ENCODE measurements at regions not wholly inside any gene's neighbourhood (a gene's known extent, or its start where the extent isn't known, plus 50 kb on each side); places are given as distances from the start of the nearest gene placed in this dataset.

DNA sequence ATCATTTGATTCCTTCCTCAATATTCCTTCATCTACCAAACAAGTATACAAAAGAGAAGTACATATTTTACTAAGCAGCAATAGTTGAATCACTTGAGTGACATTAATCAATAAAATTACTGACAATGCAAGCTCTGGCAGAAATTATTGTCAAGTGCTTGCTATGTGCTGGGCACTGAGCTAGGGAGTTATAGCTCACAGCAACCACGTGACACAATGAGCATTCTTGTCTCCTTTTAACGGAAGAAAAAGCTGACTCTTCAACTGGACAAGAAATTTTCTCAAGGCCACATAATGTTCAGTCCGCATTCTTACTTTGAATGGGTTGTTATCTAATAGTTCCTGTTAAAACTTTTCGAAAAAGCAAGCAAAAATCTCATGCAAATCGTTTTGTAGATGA is 500.1 kb downstream of the PYDC2 start:
- no peaks in the 10 kb centered on the region for H3K36me3 ChIP-seq (ENCODE audit: control insufficient read depth, insufficient read depth, low read length)
- TF ChIP-seq, protein P1, sequence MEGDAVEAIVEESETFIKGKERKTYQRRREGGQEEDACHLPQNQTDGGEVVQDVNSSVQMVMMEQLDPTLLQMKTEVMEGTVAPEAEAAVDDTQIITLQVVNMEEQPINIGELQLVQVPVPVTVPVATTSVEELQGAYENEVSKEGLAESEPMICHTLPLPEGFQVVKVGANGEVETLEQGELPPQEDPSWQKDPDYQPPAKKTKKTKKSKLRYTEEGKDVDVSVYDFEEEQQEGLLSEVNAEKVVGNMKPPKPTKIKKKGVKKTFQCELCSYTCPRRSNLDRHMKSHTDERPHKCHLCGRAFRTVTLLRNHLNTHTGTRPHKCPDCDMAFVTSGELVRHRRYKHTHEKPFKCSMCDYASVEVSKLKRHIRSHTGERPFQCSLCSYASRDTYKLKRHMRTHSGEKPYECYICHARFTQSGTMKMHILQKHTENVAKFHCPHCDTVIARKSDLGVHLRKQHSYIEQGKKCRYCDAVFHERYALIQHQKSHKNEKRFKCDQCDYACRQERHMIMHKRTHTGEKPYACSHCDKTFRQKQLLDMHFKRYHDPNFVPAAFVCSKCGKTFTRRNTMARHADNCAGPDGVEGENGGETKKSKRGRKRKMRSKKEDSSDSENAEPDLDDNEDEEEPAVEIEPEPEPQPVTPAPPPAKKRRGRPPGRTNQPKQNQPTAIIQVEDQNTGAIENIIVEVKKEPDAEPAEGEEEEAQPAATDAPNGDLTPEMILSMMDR (IDR thresholded peaks at IDR 0.05; ENCODE audit: insufficient read depth, low read length, poor library complexity, severe bottlenecking), result no peak
- no peaks in the 10 kb centered on the region for H3K27me3 ChIP-seq (replicated peaks; ENCODE audit: control insufficient read depth, insufficient read depth, low read length)
- no peak for DNase-seq (ENCODE audit: extremely low read depth, insufficient read length)
- no peak overlapping the region for H3K4me3 ChIP-seq (replicated peaks; ENCODE audit: low read depth, low read length)

DNA sequence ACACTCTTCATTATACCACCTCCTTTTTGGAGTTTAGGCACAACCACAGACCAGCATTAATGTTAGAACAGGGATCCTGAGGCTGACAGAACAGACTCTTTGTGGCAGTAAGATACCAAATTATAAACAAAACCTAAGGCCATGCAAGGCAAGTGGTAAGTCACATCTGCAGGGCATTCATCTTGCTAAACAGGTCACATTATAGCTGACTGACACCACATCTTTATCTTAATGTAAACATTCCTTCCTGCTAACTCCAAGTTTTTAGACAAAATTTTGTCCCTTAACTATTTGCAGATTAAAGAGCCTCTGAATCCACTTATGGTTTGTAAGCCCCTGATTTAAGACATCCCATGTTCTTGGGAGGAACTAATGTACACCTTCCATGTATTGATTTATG is 500.6 kb downstream of the PYDC2 start:
- Histone ChIP-seq H3K27me3 (replicated peaks; ENCODE audit: control insufficient read depth, insufficient read depth, low read length) (no peaks in the 10 kb centered on the region), H3K4me3 (replicated peaks; ENCODE audit: low read depth, low read length) (no peak overlapping the region), H3K36me3 (ENCODE audit: control insufficient read depth, insufficient read depth, low read length) (no peaks in the 10 kb centered on the region)
- no peak for DNase-seq (ENCODE audit: extremely low read depth, insufficient read length)
- TF ChIP-seq, protein P1 (IDR thresholded peaks at IDR 0.05; ENCODE audit: insufficient read depth, low read length, poor library complexity, severe bottlenecking), result no peak

GRCh38 chr3:191962324-191962723 is 501.4 kb downstream of the PYDC2 start:
- Histone ChIP-seq H3K36me3 (ENCODE audit: control insufficient read depth, insufficient read depth, low read length) (no peaks in the 10 kb centered on the region), H3K4me3 (replicated peaks; ENCODE audit: low read depth, low read length) (no peak overlapping the region), H3K27me3 (replicated peaks; ENCODE audit: control insufficient read depth, insufficient read depth, low read length) (no peaks in the 10 kb centered on the region)
- DNase-seq (ENCODE audit: extremely low read depth, insufficient read length), result no peak
- TF ChIP-seq, protein P1 (IDR thresholded peaks at IDR 0.05; ENCODE audit: insufficient read depth, low read length, poor library complexity, severe bottlenecking), result no peak

DNA sequence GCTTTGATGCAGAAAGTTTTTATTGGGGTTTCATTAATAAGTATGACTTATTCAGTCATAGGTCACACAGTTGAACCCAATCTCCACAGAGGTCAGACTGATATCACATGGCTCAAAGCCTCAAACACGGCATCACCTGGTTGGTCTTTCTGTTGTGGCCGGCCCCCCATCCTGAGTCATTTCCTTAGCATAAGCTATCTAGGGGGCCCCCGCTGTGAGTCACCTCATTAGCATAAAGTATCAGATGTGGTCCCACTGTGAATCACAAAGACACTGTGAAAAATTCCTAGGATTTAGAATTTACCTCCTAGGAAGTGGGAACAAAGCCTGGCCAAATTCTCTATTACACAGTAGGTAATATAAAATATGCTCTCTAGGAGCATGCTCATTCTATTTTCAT is 502.2 kb downstream of the PYDC2 start:
- DNase-seq (ENCODE audit: extremely low read depth, insufficient read length), result no peak
- H3K27me3 ChIP-seq (replicated peaks; ENCODE audit: control insufficient read depth, insufficient read depth, low read length), result no peaks in the 10 kb centered on the region
- H3K36me3 ChIP-seq (ENCODE audit: control insufficient read depth, insufficient read depth, low read length), result no peaks in the 10 kb centered on the region
- TF ChIP-seq, protein P1 (IDR thresholded peaks at IDR 0.05; ENCODE audit: insufficient read depth, low read length, poor library complexity, severe bottlenecking), result no peak
- H3K4me3 ChIP-seq (replicated peaks; ENCODE audit: low read depth, low read length), result no peak overlapping the region

DNA sequence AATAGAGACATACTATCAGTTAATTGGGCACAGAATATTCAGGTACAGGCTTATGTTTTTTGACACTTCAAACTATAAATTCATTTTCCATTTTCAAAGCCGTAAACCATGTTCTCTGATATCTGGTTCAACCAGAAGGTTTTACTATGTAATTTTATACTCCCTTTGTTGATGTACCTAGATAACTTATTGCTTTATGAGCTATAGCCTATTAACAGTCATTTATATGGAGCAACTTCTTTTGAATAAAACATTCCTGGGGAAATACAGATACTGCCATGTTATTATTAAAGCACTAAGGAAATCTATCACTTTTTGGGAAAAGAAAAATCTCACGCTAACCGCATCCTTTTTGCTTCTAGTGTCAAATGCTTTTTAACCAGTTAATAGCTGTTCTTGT is 505.6 kb downstream of the PYDC2 start:
- no peaks in the 10 kb centered on the region for H3K36me3 ChIP-seq (ENCODE audit: control insufficient read depth, insufficient read depth, low read length)
- TF ChIP-seq, protein P1 (IDR thresholded peaks at IDR 0.05; ENCODE audit: insufficient read depth, low read length, poor library complexity, severe bottlenecking), result no peak
- no peak for DNase-seq (ENCODE audit: extremely low read depth, insufficient read length)

DNA sequence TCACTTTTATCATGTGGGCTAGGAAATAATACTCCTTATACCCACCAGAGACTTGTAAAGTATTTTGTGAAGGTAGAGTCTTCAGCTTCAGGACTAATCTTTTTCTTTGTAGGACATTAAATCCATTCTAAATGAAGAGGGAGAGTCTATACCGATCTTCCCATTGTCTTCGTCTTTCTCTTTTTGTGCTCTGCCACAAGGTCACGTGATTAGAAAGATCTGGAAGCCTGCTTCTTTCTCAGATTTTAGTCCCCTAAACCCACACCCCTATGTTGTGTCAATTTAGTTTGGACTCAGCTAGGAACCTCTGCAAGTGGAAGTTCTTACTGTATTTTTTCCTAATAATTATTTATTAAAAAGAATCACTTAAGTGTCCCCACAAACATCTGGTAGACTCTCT is 507.3 kb downstream of the PYDC2 start:
- Histone ChIP-seq H3K4me3 (replicated peaks; ENCODE audit: low read depth, low read length) (no peak overlapping the region), H3K36me3 (ENCODE audit: control insufficient read depth, insufficient read depth, low read length) (no peaks in the 10 kb centered on the region), H3K27me3 (replicated peaks; ENCODE audit: control insufficient read depth, insufficient read depth, low read length) (no peaks in the 10 kb centered on the region)
- TF ChIP-seq, protein P1 (IDR thresholded peaks at IDR 0.05; ENCODE audit: insufficient read depth, low read length, poor library complexity, severe bottlenecking), result no peak
- DNase-seq (ENCODE audit: extremely low read depth, insufficient read length), result no peak

More for the DNA sequence above, 505.6 kb downstream of the PYDC2 start:
- Histone ChIP-seq H3K4me3 (replicated peaks; ENCODE audit: low read depth, low read length) (no peak overlapping the region), H3K27me3 (replicated peaks; ENCODE audit: control insufficient read depth, insufficient read depth, low read length) (no peaks in the 10 kb centered on the region)

Measured in GM06990 (cell line).